ENCODE measurements at regions not wholly inside any gene's neighbourhood (a gene's known extent, or its start where the extent isn't known, plus 50 kb on each side); places are given as distances from the start of the nearest gene placed in this dataset.

GRCh38 chr16:59535298-59535697 is 801.2 kb upstream of the GOT2 start (continued):
- no peak for TF ChIP-seq REST (IDR thresholded peaks at IDR 0.05)
- TF ChIP-seq CTCF (IDR thresholded peaks at IDR 0.05; ENCODE audit: low read depth, low read length, missing input control) = no peak
- TF ChIP-seq HNF4A (conservative IDR thresholded peaks at IDR 0.05) = no peak
- TF ChIP-seq YY1 (IDR thresholded peaks at IDR 0.05) = no peak

- no peak overlapping the region for H3K27ac ChIP-seq (ENCODE audit: low read depth in 1 of 2, low read length in 2 of 2)
- no peak overlapping the region for H3K9ac ChIP-seq (ENCODE audit: low read depth in 1 of 2, low read length in 2 of 2)
These were observed 793.3 kb upstream of the GOT2 start for GRCh38 chr16:59527206-59527997.

More at GRCh38 chr16:59527206-59527997, 793.3 kb upstream of the GOT2 start:
- Histone ChIP-seq H3K27me3 (ENCODE audit: control insufficient read depth in 4 of 4, insufficient read depth in 4 of 4, low read length in 3 of 4) (no peaks in the 10 kb centered on the region), H3K9me3 (ENCODE audit: control insufficient read depth in 4 of 4, low read length in 3 of 4) (no peaks in the 10 kb centered on the region), H3K4me3 (ENCODE audit: low read depth in 1 of 3, low read length in 3 of 3) (no peak overlapping the region), H3K4me1 (ENCODE audit: control insufficient read depth in 4 of 4, insufficient read depth in 4 of 4, low read length in 3 of 4) (no peaks in the 10 kb centered on the region), H3K36me3 (ENCODE audit: control insufficient read depth in 4 of 4, insufficient read depth in 3 of 4, low read depth in 1 of 4, low read length in 3 of 4) (no peaks in the 10 kb centered on the region)
- 58% methylated on average over 14 of the region's 14 CpGs for WGBS
- DNase-seq (ENCODE audit: low spot score) = no peak
- TF ChIP-seq SP1 (IDR thresholded peaks at IDR 0.05) = no peak
- TF ChIP-seq YY1 (IDR thresholded peaks at IDR 0.05) = no peak
- no peak for TF ChIP-seq MAX (IDR thresholded peaks at IDR 0.05)
- TF ChIP-seq GABPA (IDR thresholded peaks at IDR 0.05 in 1 of 2, conservative IDR thresholded peaks at IDR 0.05 in 1 of 2) = no peak
- no peak for TF ChIP-seq NR2F2 (IDR thresholded peaks at IDR 0.05)
- TF ChIP-seq REST (IDR thresholded peaks at IDR 0.05) = no peak
- TF ChIP-seq EGR1 (IDR thresholded peaks at IDR 0.05; ENCODE audit: low read depth in 2 of 2) = no peak
- no peak for TF ChIP-seq RAD21 (IDR thresholded peaks at IDR 0.05)
- TF ChIP-seq ZBTB33 (IDR thresholded peaks at IDR 0.05) = no peak

Data from liver (tissue), 8 donors.